Suprapubic skin (tissue), 4 donors: ENCODE measurements at regions not wholly inside any gene's neighbourhood (a gene's known extent, or its start where the extent isn't known, plus 50 kb on each side); places are given as distances from the start of the nearest gene placed in this dataset.

Experiments used
- EP300 ChIP-seq: sonication (generic); formaldehyde crosslinking; IDR thresholded peaks from one replicate; pipeline ENCODE4 v1.6.1; 2017; ENCODE audit warnings: antibody characterized with exemption
- POLR2A ChIP-seq, 2 donors: fragments of 450-650 bp; IDR thresholded peaks; one replicate each; pipeline ENCODE4 v1.6.1; 2017; ENCODE audit warnings: antibody characterized with exemption in 2 of 2, mild to moderate bottlenecking in 2 of 2, moderate library complexity in 2 of 2
- POLR2AphosphoS5 ChIP-seq, 3 donors: sonication (generic); formaldehyde crosslinking; IDR thresholded peaks; one replicate each; pipeline ENCODE4 v1.6.1; 2017; ENCODE audit warnings: antibody characterized with exemption in 3 of 3
- TF ChIP-seq, protein P1 (sequence below), 2 donors: fragments of 200-600 bp in 1 of 2; fragments of 450-650 bp in 1 of 2; sonication (generic) in 1 of 2; IDR thresholded peaks; one replicate each; pipeline ENCODE4 v1.5.1; 2016 to 2019; ENCODE audit warnings: antibody characterized with exemption in 2 of 2, mild to moderate bottlenecking in 1 of 2, moderate library complexity in 1 of 2

DNA sequence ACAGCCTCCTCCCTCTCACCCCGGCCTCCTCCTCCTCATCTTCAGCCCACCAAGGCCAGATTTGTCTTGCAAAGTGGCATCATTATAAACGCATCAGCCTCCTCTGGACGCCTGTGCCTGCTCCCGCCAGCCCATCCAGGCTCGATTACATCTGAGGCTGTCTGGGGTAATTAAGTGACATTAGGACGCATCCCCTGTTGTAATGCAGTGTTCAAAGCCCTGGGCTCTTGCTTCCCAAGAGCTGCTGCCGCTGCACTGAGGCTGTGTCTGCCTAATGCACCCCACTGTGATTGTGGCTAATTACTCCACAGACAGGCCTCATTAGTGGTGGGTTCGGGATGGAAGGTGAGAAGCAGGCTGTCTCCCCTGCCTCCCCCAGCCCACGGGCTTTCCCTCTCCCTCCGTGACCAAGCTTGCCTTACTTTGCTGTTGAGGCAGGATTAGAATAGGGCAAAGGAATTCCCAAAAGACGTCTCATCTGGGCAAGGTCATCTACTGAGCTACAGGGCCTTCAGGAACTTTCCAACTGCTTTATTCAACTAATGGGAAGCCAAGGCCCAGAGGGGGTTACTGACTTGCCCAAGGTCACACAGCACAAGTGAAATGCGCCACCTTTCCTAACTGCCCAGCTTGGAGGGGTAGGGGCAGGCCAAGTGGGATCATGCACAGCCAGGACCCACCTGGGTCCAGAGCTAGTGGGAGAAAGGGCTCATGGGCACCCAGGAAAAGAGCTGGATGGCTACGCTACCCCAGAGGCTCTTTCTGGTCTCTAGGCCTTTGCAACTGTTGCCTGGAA is 66.2 kb upstream of the PCBD1 start:
- TF ChIP-seq, protein P1, sequence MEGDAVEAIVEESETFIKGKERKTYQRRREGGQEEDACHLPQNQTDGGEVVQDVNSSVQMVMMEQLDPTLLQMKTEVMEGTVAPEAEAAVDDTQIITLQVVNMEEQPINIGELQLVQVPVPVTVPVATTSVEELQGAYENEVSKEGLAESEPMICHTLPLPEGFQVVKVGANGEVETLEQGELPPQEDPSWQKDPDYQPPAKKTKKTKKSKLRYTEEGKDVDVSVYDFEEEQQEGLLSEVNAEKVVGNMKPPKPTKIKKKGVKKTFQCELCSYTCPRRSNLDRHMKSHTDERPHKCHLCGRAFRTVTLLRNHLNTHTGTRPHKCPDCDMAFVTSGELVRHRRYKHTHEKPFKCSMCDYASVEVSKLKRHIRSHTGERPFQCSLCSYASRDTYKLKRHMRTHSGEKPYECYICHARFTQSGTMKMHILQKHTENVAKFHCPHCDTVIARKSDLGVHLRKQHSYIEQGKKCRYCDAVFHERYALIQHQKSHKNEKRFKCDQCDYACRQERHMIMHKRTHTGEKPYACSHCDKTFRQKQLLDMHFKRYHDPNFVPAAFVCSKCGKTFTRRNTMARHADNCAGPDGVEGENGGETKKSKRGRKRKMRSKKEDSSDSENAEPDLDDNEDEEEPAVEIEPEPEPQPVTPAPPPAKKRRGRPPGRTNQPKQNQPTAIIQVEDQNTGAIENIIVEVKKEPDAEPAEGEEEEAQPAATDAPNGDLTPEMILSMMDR (IDR thresholded peaks at IDR 0.05), result no peak
- TF ChIP-seq POLR2A (IDR thresholded peaks at IDR 0.05), result no peak
- TF ChIP-seq EP300, result no peak
- TF ChIP-seq POLR2AphosphoS5 (IDR thresholded peaks at IDR 0.05), result no peak
